Keratinocyte (primary cell): ENCODE measurements at regions not wholly inside any gene's neighbourhood (a gene's known extent, or its start where the extent isn't known, plus 50 kb on each side); places are given as distances from the start of the nearest gene placed in this dataset.

Source experiments
- DNase-seq: peaks from one replicate; pipeline ENCODE4 v3.0.0-alpha.2; 2011; ENCODE audit warnings: low read depth, missing footprints, low spot score
- FAIRE-seq: peaks from 2 replicates; lab custom pipeline; 2011; peaks lifted over from hg19 to GRCh38; lab: Jason Lieb, UNC
- H2AFZ ChIP-seq: 2 replicates; pipeline ENCODE4 v1.6.0; 2012; ENCODE audit warnings: low read length, control low read depth, inconsistent platforms; ENCODE audit not compliant: control insufficient read depth
- H3K27ac ChIP-seq: 2 replicates; pipeline ENCODE4 v1.5.1; 2011; ENCODE audit warnings: low read length; ENCODE audit not compliant: control insufficient read depth, insufficient read depth
- H3K27me3 ChIP-seq: 3 replicates; pipeline ENCODE4 v1.6.0; 2011; ENCODE audit warnings: low read length; ENCODE audit not compliant: control insufficient read depth, insufficient read depth; ENCODE audit errors: extremely low read depth
- H3K36me3 ChIP-seq, 2 experiments: 2 replicates in 1 of 2; 3 replicates in 1 of 2; pipeline ENCODE4 v1.5.1; 2011; ENCODE audit warnings: low read length in 2 of 2, mild to moderate bottlenecking in 1 of 2; ENCODE audit not compliant: control insufficient read depth in 2 of 2, insufficient read depth in 2 of 2; ENCODE audit errors: extremely low read depth in 1 of 2
- H3K4me1 ChIP-seq: 3 replicates; pipeline ENCODE4 v1.5.1; 2011; ENCODE audit warnings: low read length; ENCODE audit not compliant: control insufficient read depth, insufficient read depth; ENCODE audit errors: extremely low read depth
- H3K4me2 ChIP-seq: 3 replicates; pipeline ENCODE4 v1.6.0; 2011; ENCODE audit warnings: low read depth, low read length; ENCODE audit not compliant: control insufficient read depth, insufficient read depth; ENCODE audit errors: extremely low read depth
- H3K4me3 ChIP-seq, 3 experiments: fragments of 200-600 bp in 1 of 3; sonication (generic) in 1 of 3; 2 replicates in 2 of 3; 3 replicates in 1 of 3; pipeline ENCODE4 v1.5.1; 2011 to 2016; ENCODE audit warnings: low read length in 3 of 3, mild to moderate bottlenecking in 3 of 3, control low read depth in 2 of 3, inconsistent platforms in 1 of 3, low read depth in 1 of 3, mixed read lengths in 1 of 3, mixed run types in 1 of 3, moderate library complexity in 1 of 3; ENCODE audit not compliant: control insufficient read depth in 2 of 3, insufficient read depth in 2 of 3; ENCODE audit errors: extremely low read depth in 1 of 3
- H3K79me2 ChIP-seq: 2 replicates; pipeline ENCODE4 v1.6.0; 2012; ENCODE audit warnings: low read length; ENCODE audit not compliant: control insufficient read depth, insufficient read depth
- H3K9ac ChIP-seq: 3 replicates; pipeline ENCODE4 v1.6.0; 2011; ENCODE audit warnings: low read length; ENCODE audit not compliant: control insufficient read depth, insufficient read depth; ENCODE audit errors: extremely low read depth
- H3K9me1 ChIP-seq: 3 replicates; pipeline ENCODE4 v1.6.0; 2011; ENCODE audit warnings: low read length; ENCODE audit not compliant: control insufficient read depth, insufficient read depth; ENCODE audit errors: extremely low read depth
- H3K9me3 ChIP-seq: 2 replicates; pipeline ENCODE4 v1.5.1; 2012; ENCODE audit warnings: low read depth, low read length; ENCODE audit not compliant: control insufficient read depth
- H4K20me1 ChIP-seq: 3 replicates; pipeline ENCODE4 v1.6.0; 2011; ENCODE audit warnings: low read length; ENCODE audit not compliant: control insufficient read depth, insufficient read depth; ENCODE audit errors: extremely low read depth
- CTCF ChIP-seq, 3 experiments: IDR thresholded peaks in 1 of 3; conservative IDR thresholded peaks in 1 of 3; optimal IDR thresholded peaks in 1 of 3; 2 replicates in 2 of 3; 3 replicates in 1 of 3; pipeline versions ENCODE3 to v1.5.1; 2011; ENCODE audit warnings: low read length in 3 of 3, mild to moderate bottlenecking in 3 of 3, moderate library complexity in 2 of 3, control low read depth in 1 of 3, inconsistent platforms in 1 of 3; ENCODE audit not compliant: insufficient read depth in 2 of 3; ENCODE audit errors: extremely low read depth in 1 of 3
- EZH2 ChIP-seq: IDR thresholded peaks from one replicate; pipeline ENCODE4 v1.6.1; 2012; ENCODE audit warnings: inconsistent platforms, mild to moderate bottlenecking, low read length, moderate library complexity
- dilution Hi-C: fragments of 300-500 bp; cut with MboI; formaldehyde crosslinking; loops from one replicate; pipeline ENCODE4 v1.7.0; 2020; ENCODE audit warnings: low sequenced_read_pairs; ENCODE audit not compliant: extremely low pct_ligation_motif_present

- H3K9me3 ChIP-seq: no peaks in the 10 kb centered on the region
- no peak overlapping the region for H3K27ac ChIP-seq
- H4K20me1 ChIP-seq: no peaks in the 10 kb centered on the region
- dilution Hi-C loops: no loop called here
- H3K36me3 ChIP-seq: no peaks in the 10 kb centered on the region
- H3K27me3 ChIP-seq: no peaks in the 10 kb centered on the region
- no peak overlapping the region for H3K4me2 ChIP-seq
- H3K9ac ChIP-seq: no peak overlapping the region
- no peak for DNase-seq
- H2AFZ ChIP-seq: no peak overlapping the region
- H3K4me1 ChIP-seq: no peaks in the 10 kb centered on the region
- no peak for FAIRE-seq
- H3K4me3 ChIP-seq: no peak overlapping the region
- no peak for TF ChIP-seq CTCF (optimal IDR thresholded peaks at IDR 0.05 in 1 of 3, IDR thresholded peaks at IDR 0.05 in 1 of 3, conservative IDR thresholded peaks at IDR 0.05 in 1 of 3; ENCODE audit: extremely low read depth in 1 of 3, insufficient read depth in 2 of 3, low read length in 3 of 3)
- no peak for TF ChIP-seq EZH2
- no peaks in the 10 kb centered on the region for H3K9me1 ChIP-seq
- no peaks in the 10 kb centered on the region for H3K79me2 ChIP-seq
Observed at GRCh38 chr3:46135475-46135874, 72.6 kb downstream of the CCR1 start.

DNA sequence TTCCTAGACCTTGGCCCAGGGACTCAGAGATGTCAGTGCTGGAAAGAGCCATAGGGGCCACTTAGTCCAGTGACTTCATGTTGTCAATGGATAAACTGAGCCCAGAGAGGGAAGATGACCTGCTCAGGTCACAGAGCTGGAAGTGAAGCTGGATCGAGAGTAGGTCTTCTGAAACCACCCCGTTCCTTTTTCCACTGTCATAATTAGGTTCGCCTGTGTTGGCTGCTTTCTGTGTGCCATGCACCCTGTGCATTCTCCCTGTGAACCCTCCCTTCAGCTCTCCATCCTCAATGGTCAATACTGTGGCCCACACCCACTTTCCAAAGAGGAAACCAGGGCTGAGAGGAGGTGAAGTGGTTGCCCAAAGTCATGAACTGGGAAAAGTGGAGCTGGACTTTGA, 74.8 kb downstream of the CCR1 start:
- no peak overlapping the region for H2AFZ ChIP-seq
- H3K27ac ChIP-seq: no peak overlapping the region
- DNase-seq (no peak), FAIRE-seq (no peak)
- H3K9me1 ChIP-seq: no peaks in the 10 kb centered on the region
- H3K4me2 ChIP-seq: no peak overlapping the region
- H3K36me3 ChIP-seq: no peaks in the 10 kb centered on the region
- H3K4me3 ChIP-seq: no peak overlapping the region
- dilution Hi-C loops: no loop called here
- H3K27me3 ChIP-seq: no peaks in the 10 kb centered on the region
- no peaks in the 10 kb centered on the region for H3K9me3 ChIP-seq
- no peaks in the 10 kb centered on the region for H3K79me2 ChIP-seq
- H3K9ac ChIP-seq: no peak overlapping the region
- no peaks in the 10 kb centered on the region for H4K20me1 ChIP-seq
- no peak for TF ChIP-seq EZH2
- no peak for TF ChIP-seq CTCF (optimal IDR thresholded peaks at IDR 0.05 in 1 of 3, IDR thresholded peaks at IDR 0.05 in 1 of 3, conservative IDR thresholded peaks at IDR 0.05 in 1 of 3; ENCODE audit: extremely low read depth in 1 of 3, insufficient read depth in 2 of 3, low read length in 3 of 3)
- H3K4me1 ChIP-seq: peaks cover under 1% of the 10 kb centered on the region
